ENCODE measurements at regions not wholly inside any gene's neighbourhood (a gene's known extent, or its start where the extent isn't known, plus 50 kb on each side); places are given as distances from the start of the nearest gene placed in this dataset.
"Not testable (repeated sequence)": the region's sequence is repeated elsewhere in the genome, so short reads cannot be mapped to it uniquely, and the experiment has no call there.

DNA sequence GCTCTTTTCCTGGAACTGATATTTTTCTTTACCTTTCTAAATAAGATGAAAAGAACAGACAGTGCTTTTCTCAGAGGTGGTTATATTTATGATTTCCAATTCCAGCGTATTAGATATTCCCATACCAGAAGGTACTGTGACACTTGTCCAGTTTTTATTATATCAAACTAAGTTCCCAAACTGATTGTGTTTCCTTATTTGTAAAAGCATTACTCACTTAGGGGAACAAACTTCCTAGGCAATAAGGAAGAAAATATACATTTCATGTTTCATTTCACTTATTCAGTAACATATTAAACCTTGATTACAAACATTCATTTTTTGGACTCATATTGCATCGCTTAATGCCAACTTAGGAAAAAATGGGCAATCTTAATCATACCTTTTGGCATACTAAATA is 1480.0 kb upstream of the NUDT12 start:
- H3K79me2 ChIP-seq (ENCODE audit: low read length), result no peaks in the 10 kb centered on the region
- TF ChIP-seq CTCF (IDR thresholded peaks at IDR 0.05; ENCODE audit: low read depth, low read length) (no peak), EZH2phosphoT487 (IDR thresholded peaks at IDR 0.05; ENCODE audit: low read depth) (no peak)
- no peak overlapping the region for H3K4me2 ChIP-seq (ENCODE audit: low read length)
- H2AFZ ChIP-seq (ENCODE audit: low read depth, low read length), result no peak overlapping the region
- no peak overlapping the region for H3K4me3 ChIP-seq (ENCODE audit: low read length)
- no peaks in the 10 kb centered on the region for H3K36me3 ChIP-seq (replicated peaks; ENCODE audit: low read depth, low read length)
- H3K27ac ChIP-seq (ENCODE audit: low read length), result no peak overlapping the region
- H3K4me1 ChIP-seq (ENCODE audit: low read length), result no peaks in the 10 kb centered on the region
- H3K9me3 ChIP-seq (ENCODE audit: insufficient read depth, low read length), result no peaks in the 10 kb centered on the region
- no peak overlapping the region for H3K9ac ChIP-seq (ENCODE audit: low read length)
- H3K27me3 ChIP-seq (ENCODE audit: low read depth, low read length), result no peaks in the 10 kb centered on the region
- no peaks in the 10 kb centered on the region for H4K20me1 ChIP-seq (ENCODE audit: insufficient read depth, low read length)

DNA sequence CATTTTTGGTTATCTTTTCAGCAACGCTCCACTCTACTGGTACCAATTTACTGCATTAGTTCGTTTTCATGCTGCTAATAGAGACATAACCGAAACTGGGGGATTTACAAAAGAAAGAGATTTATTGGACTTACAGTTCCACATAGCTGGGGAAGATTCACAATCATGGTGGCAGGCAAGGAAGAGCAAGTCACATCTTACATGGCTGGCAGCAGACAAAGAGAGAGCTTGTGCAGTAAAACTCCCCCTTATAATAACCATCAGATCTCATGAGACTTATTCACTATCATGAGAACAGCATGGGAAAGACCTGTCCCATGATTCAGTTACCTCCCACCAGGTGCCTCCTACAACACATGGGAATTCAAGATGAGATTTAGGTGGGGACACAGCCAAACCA is 1474.2 kb upstream of the NUDT12 start:
- not testable (repeated sequence) for H3K4me3 ChIP-seq (ENCODE audit: low read length); H3K27me3 ChIP-seq (ENCODE audit: low read depth, low read length); H3K9me3 ChIP-seq (ENCODE audit: insufficient read depth, low read length); H4K20me1 ChIP-seq (ENCODE audit: insufficient read depth, low read length); H3K27ac ChIP-seq (ENCODE audit: low read length); H3K79me2 ChIP-seq (ENCODE audit: low read length); H3K4me2 ChIP-seq (ENCODE audit: low read length); H3K4me1 ChIP-seq (ENCODE audit: low read length); H3K36me3 ChIP-seq (replicated peaks; ENCODE audit: low read depth, low read length); H3K9ac ChIP-seq (ENCODE audit: low read length); H2AFZ ChIP-seq (ENCODE audit: low read depth, low read length)

GRCh38 chr5:105034401-105034763 is 1471.8 kb upstream of the NUDT12 start:
- Histone ChIP-seq H3K36me3 (replicated peaks; ENCODE audit: low read depth, low read length) (no peaks in the 10 kb centered on the region), H2AFZ (ENCODE audit: low read depth, low read length) (no peak overlapping the region), H4K20me1 (ENCODE audit: insufficient read depth, low read length) (no peaks in the 10 kb centered on the region), H3K4me2 (ENCODE audit: low read length) (no peak overlapping the region), H3K79me2 (ENCODE audit: low read length) (no peaks in the 10 kb centered on the region), H3K9me3 (ENCODE audit: insufficient read depth, low read length) (no peaks in the 10 kb centered on the region), H3K9ac (ENCODE audit: low read length) (no peak overlapping the region), H3K27me3 (ENCODE audit: low read depth, low read length) (0 out of 2 replicates have a peak, but pooled peaks cover 3% of the 10 kb centered on the region), H3K27ac (ENCODE audit: low read length) (no peak overlapping the region), H3K4me3 (ENCODE audit: low read length) (no peak overlapping the region), H3K4me1 (ENCODE audit: low read length) (peaks cover 6% of the 10 kb centered on the region)
- no peak for TF ChIP-seq EZH2phosphoT487 (IDR thresholded peaks at IDR 0.05; ENCODE audit: low read depth)
- no peak for TF ChIP-seq CTCF (IDR thresholded peaks at IDR 0.05; ENCODE audit: low read depth, low read length)

- Histone ChIP-seq H2AFZ (ENCODE audit: low read depth, low read length) (no peak overlapping the region), H3K27ac (ENCODE audit: low read length) (no peak overlapping the region)
These were observed 1471.2 kb upstream of the NUDT12 start for GRCh38 chr5:105033637-105034400.

More at GRCh38 chr5:105033637-105034400, 1471.2 kb upstream of the NUDT12 start:
- Histone ChIP-seq H3K4me3 (ENCODE audit: low read length) (no peak overlapping the region), H3K79me2 (ENCODE audit: low read length) (no peaks in the 10 kb centered on the region), H3K27me3 (ENCODE audit: low read depth, low read length) (0 out of 2 replicates have a peak, but pooled peaks cover 3% of the 10 kb centered on the region), H3K9ac (ENCODE audit: low read length) (no peak overlapping the region), H3K4me2 (ENCODE audit: low read length) (no peak overlapping the region), H4K20me1 (ENCODE audit: insufficient read depth, low read length) (no peaks in the 10 kb centered on the region), H3K4me1 (ENCODE audit: low read length) (peaks cover 6% of the 10 kb centered on the region), H3K36me3 (replicated peaks; ENCODE audit: low read depth, low read length) (no peaks in the 10 kb centered on the region), H3K9me3 (ENCODE audit: insufficient read depth, low read length) (no peaks in the 10 kb centered on the region)
- TF ChIP-seq CTCF (IDR thresholded peaks at IDR 0.05; ENCODE audit: low read depth, low read length), result no peak
- no peak for TF ChIP-seq EZH2phosphoT487 (IDR thresholded peaks at IDR 0.05; ENCODE audit: low read depth)
